Right atrium auricular region (tissue), 2 donors: ENCODE measurements at regions not wholly inside any gene's neighbourhood (a gene's known extent, or its start where the extent isn't known, plus 50 kb on each side); places are given as distances from the start of the nearest gene placed in this dataset.

ENCODE experiments used
- DNase-seq: peaks from one replicate; pipeline ENCODE4 v3.0.0-alpha.2; 2019; ENCODE audit warnings: low spot score
- H3K27ac ChIP-seq, 2 donors: fragments of 200-600 bp; sonication (generic); 1 replicate in 1 of 2; 2 replicates in 1 of 2; pipeline ENCODE4 v1.5.1; 2016 to 2019
- H3K27me3 ChIP-seq, 2 donors: fragments of 200-600 bp; sonication (generic); one replicate each; pipeline versions ENCODE4 v1.5.1 to v1.6.0; 2017 to 2019
- H3K36me3 ChIP-seq: fragments of 200-600 bp; sonication (generic); one replicate; pipeline ENCODE4 v1.5.1; 2016
- H3K4me1 ChIP-seq, 2 donors: fragments of 200-600 bp; sonication (generic); one replicate each; pipeline versions ENCODE4 v1.5.1 to v1.6.0; 2017 to 2019
- H3K4me3 ChIP-seq, 2 donors: fragments of 200-600 bp; sonication (generic); 1 replicate in 1 of 2; 2 replicates in 1 of 2; pipeline ENCODE4 v1.5.1; 2017 to 2019; ENCODE audit warnings: mild to moderate bottlenecking in 1 of 2, moderate library complexity in 1 of 2
- H3K9me3 ChIP-seq, 2 donors: fragments of 200-600 bp; sonication (generic); one replicate each; pipeline ENCODE4 v1.5.1; 2019
- TF ChIP-seq, protein P1 (sequence below), 2 donors: fragments of 200-600 bp; sonication (generic); IDR thresholded peaks; one replicate each; pipeline ENCODE4 v1.5.1; 2019; ENCODE audit warnings: antibody characterized with exemption in 2 of 2

DNA sequence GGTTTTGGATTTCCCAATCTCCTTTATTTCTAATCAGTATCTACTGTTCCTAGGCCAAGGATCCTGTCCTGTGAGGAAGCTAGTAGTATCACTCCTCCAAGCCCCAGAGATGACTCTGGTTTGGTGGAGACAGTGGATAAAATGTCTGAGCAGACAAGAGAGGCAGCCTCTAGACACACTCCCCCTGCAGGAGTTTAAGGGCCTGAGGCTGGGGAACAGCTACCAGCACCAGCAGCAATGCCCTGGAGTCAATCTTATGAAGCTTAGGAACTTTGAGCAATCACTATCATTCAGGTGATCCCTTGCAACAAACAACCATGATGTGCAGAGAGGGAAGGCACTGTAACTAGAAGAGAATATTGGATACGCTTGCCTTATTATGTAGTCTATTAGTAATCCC, 384.7 kb upstream of the ID4 start:
- no peaks in the 10 kb centered on the region for H3K27me3 ChIP-seq
- H3K4me1 ChIP-seq, result no peaks in the 10 kb centered on the region
- DNase-seq, result no peak
- TF ChIP-seq, protein P1, sequence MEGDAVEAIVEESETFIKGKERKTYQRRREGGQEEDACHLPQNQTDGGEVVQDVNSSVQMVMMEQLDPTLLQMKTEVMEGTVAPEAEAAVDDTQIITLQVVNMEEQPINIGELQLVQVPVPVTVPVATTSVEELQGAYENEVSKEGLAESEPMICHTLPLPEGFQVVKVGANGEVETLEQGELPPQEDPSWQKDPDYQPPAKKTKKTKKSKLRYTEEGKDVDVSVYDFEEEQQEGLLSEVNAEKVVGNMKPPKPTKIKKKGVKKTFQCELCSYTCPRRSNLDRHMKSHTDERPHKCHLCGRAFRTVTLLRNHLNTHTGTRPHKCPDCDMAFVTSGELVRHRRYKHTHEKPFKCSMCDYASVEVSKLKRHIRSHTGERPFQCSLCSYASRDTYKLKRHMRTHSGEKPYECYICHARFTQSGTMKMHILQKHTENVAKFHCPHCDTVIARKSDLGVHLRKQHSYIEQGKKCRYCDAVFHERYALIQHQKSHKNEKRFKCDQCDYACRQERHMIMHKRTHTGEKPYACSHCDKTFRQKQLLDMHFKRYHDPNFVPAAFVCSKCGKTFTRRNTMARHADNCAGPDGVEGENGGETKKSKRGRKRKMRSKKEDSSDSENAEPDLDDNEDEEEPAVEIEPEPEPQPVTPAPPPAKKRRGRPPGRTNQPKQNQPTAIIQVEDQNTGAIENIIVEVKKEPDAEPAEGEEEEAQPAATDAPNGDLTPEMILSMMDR (IDR thresholded peaks at IDR 0.05), result no peak
- H3K36me3 ChIP-seq, result no peaks in the 10 kb centered on the region
- no peak overlapping the region for H3K27ac ChIP-seq
- no peak overlapping the region for H3K4me3 ChIP-seq
- peaks cover 0 to under 1% of the 10 kb centered on the region in 2 donors for H3K9me3 ChIP-seq

DNA sequence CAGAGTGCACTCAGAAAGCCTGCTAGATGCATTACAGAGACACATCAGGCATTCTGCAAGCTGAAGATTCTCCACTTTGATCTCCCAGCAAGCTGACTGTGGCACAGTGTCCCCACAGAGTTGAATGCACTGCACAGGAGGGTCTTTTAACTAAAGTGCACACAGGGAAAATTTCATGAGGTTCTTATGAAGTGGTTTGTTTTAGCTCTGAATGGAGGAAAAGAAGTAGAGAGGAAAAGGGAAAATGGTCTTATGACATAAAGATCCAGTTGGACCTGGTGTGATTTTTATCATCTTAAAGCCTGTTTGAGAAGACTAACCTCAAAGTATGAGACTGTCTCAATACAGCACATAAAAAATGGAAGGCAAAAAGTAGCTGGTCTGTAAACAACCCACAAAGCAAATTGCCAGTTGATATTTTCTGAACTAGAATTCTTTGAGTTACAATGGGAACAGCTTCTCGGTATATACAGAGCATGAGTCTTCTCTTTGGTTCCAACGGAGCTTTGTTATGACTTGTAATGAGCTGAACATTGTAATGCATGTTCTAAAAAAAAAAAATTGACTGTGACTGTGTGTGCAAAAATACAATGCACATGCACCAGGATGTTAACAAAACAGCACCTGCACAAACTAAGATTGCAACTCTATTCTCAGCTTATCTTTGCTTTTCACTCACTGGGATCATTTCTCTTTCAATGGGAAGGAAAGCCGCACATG, 383.0 kb upstream of the ID4 start:
- Histone ChIP-seq H3K4me1 (no peaks in the 10 kb centered on the region), H3K36me3 (no peaks in the 10 kb centered on the region), H3K9me3 (no peaks in the 10 kb centered on the region), H3K4me3 (no peak overlapping the region), H3K27me3 (no peaks in the 10 kb centered on the region), H3K27ac (no peak overlapping the region)
- DNase-seq, result no peak
- TF ChIP-seq, protein P1 (IDR thresholded peaks at IDR 0.05), result no peak

DNA sequence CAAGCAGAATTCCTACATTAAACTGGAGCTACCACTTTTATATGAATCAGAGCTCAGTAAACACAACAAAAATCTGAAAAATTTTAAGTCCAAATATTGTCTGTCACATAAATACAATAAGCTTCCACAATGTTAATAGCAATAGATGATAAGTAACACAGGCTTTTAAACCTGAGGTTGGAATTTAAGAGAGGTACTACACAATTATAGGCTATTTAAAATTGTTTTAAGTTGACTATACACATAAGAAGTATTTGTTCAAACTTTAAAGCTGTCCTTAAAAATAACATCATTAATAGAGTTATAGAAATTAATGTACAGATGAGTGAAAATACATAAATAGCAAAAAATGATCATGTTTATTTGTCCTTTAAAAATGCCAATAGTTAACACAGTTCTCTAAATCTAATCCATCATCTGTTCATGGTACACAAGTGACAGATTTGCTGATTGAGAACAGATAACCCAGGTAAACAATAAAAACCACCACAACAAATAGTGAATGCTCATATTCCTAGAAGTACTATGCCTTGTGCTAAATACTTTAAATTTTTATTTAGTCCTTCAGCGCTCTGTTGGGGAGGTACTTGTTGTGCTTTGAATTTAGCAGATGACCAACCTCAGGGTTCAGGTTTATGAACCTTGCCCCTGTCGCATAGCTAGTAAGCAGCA, 382.3 kb upstream of the ID4 start:
- Histone ChIP-seq H3K4me3 (no peak overlapping the region), H3K4me1 (no peaks in the 10 kb centered on the region), H3K27me3 (no peaks in the 10 kb centered on the region), H3K27ac (no peak overlapping the region), H3K36me3 (no peaks in the 10 kb centered on the region), H3K9me3 (no peaks in the 10 kb centered on the region)
- no peak for DNase-seq
- TF ChIP-seq, protein P1 (IDR thresholded peaks at IDR 0.05), result no peak

DNA sequence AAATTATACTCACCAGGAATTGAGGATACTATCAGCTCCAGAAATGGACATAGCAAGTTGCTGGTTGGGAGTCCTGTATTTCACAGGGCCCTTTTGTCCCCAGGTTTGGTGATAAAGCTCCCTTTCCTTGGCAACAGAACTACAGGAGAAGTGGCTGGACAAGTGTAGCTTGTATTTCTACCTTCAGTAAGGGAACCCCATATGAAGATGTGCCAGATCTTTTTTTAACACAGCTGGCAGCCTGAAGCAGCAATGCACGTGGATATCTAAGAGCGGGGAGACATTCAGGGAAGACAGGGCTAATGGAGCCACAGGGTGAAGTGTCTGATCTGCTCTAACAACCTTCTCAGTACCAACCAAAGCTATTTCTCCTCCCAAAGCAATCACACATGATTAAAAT, 373.9 kb upstream of the ID4 start:
- Histone ChIP-seq H3K9me3 (no peaks in the 10 kb centered on the region), H3K27ac (no peak overlapping the region), H3K27me3 (no peaks in the 10 kb centered on the region), H3K4me1 (no peaks in the 10 kb centered on the region), H3K4me3 (no peak overlapping the region), H3K36me3 (no peaks in the 10 kb centered on the region)
- TF ChIP-seq, protein P1 (IDR thresholded peaks at IDR 0.05), result no peak
- no peak for DNase-seq

DNA sequence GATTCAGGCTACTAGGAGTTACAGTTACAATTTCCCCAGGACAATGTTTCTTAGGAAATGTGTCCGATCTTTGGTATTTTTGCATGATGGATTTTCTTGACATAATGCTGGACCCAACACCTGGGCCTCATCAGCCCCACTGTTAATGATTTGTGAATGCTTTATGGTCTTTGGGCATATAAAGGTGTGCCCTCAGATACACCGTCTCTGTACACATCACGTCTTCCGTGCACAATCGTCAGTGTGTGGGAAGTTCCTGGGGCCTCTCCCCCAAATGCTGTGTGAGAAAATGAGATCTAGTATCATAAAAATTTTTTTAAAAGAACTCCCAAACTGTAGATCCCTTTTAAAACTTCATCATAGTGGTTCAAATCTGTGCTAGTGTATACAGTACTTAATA, 373.2 kb upstream of the ID4 start:
- no peaks in the 10 kb centered on the region for H3K9me3 ChIP-seq
- H3K27ac ChIP-seq, result no peak overlapping the region
- H3K36me3 ChIP-seq, result no peaks in the 10 kb centered on the region
- TF ChIP-seq, protein P1 (IDR thresholded peaks at IDR 0.05), result no peak
- H3K4me1 ChIP-seq, result no peaks in the 10 kb centered on the region
- no peak for DNase-seq
- H3K4me3 ChIP-seq, result no peak overlapping the region
- no peaks in the 10 kb centered on the region for H3K27me3 ChIP-seq
